Neural cell (in vitro differentiated cells): ENCODE measurements at regions not wholly inside any gene's neighbourhood (a gene's known extent, or its start where the extent isn't known, plus 50 kb on each side); places are given as distances from the start of the nearest gene placed in this dataset.

Experiments used
- EZH2 ChIP-seq: fragments of 200-600, 300-800 bp; shearing (Covaris generic), sonication (generic); IDR thresholded peaks from 2 replicates; pipeline ENCODE4 v1.6.1; 2014; ENCODE audit warnings: antibody characterized with exemption, low read length, borderline replicate concordance, mild to moderate bottlenecking; ENCODE audit not compliant: insufficient read depth, poor library complexity, severe bottlenecking
- POLR2AphosphoS5 ChIP-seq: IDR thresholded peaks from 2 replicates; pipeline ENCODE4 v1.6.1; 2012
- SMC3 ChIP-seq: fragments of 450-650 bp; conservative IDR thresholded peaks from 2 replicates; pipeline ENCODE4 v1.6.1; 2014; ENCODE audit warnings: antibody characterized with exemption, mild to moderate bottlenecking, moderate library complexity; ENCODE audit not compliant: poor library complexity
- TF ChIP-seq, protein P1 (sequence below): fragments of 450-650 bp; IDR thresholded peaks from 2 replicates; pipeline ENCODE4 v1.5.1; 2014; ENCODE audit warnings: antibody characterized with exemption, mild to moderate bottlenecking, moderate library complexity; ENCODE audit not compliant: poor library complexity, severe bottlenecking
- TF ChIP-seq, protein P2 (sequence below): IDR thresholded peaks from 2 replicates; pipeline ENCODE4 v1.6.1; 2012; ENCODE audit warnings: borderline replicate concordance

DNA sequence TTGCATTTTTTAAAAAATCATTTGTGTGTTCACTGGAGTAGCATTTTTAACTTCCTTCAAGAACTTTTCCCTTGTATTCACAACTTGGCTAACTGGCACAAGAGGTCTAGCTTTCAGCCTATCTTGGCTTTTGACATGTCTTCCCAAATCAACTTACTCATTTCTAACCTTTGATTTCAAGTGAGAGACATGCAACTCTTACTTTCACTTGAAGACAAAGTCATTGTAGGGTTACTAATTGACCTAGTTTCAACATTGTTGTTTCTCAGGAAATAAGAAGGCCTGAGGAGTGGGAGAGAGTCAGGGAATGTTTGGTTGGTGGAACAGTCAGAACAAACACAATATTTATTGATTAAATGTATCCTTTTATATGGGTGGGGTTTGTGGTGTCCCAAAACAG lies 95.0 kb upstream of the C9orf72 start:
- TF ChIP-seq EZH2 (no peak), SMC3 (no peak), POLR2AphosphoS5 (no peak)
- TF ChIP-seq, protein P1, sequence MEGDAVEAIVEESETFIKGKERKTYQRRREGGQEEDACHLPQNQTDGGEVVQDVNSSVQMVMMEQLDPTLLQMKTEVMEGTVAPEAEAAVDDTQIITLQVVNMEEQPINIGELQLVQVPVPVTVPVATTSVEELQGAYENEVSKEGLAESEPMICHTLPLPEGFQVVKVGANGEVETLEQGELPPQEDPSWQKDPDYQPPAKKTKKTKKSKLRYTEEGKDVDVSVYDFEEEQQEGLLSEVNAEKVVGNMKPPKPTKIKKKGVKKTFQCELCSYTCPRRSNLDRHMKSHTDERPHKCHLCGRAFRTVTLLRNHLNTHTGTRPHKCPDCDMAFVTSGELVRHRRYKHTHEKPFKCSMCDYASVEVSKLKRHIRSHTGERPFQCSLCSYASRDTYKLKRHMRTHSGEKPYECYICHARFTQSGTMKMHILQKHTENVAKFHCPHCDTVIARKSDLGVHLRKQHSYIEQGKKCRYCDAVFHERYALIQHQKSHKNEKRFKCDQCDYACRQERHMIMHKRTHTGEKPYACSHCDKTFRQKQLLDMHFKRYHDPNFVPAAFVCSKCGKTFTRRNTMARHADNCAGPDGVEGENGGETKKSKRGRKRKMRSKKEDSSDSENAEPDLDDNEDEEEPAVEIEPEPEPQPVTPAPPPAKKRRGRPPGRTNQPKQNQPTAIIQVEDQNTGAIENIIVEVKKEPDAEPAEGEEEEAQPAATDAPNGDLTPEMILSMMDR = no peak
- TF ChIP-seq, protein P2, sequence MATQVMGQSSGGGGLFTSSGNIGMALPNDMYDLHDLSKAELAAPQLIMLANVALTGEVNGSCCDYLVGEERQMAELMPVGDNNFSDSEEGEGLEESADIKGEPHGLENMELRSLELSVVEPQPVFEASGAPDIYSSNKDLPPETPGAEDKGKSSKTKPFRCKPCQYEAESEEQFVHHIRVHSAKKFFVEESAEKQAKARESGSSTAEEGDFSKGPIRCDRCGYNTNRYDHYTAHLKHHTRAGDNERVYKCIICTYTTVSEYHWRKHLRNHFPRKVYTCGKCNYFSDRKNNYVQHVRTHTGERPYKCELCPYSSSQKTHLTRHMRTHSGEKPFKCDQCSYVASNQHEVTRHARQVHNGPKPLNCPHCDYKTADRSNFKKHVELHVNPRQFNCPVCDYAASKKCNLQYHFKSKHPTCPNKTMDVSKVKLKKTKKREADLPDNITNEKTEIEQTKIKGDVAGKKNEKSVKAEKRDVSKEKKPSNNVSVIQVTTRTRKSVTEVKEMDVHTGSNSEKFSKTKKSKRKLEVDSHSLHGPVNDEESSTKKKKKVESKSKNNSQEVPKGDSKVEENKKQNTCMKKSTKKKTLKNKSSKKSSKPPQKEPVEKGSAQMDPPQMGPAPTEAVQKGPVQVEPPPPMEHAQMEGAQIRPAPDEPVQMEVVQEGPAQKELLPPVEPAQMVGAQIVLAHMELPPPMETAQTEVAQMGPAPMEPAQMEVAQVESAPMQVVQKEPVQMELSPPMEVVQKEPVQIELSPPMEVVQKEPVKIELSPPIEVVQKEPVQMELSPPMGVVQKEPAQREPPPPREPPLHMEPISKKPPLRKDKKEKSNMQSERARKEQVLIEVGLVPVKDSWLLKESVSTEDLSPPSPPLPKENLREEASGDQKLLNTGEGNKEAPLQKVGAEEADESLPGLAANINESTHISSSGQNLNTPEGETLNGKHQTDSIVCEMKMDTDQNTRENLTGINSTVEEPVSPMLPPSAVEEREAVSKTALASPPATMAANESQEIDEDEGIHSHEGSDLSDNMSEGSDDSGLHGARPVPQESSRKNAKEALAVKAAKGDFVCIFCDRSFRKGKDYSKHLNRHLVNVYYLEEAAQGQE = no peak
